Uterus (tissue), 2 donors: ENCODE measurements at regions not wholly inside any gene's neighbourhood (a gene's known extent, or its start where the extent isn't known, plus 50 kb on each side); places are given as distances from the start of the nearest gene placed in this dataset.

Source experiments
- POLR2A ChIP-seq, 2 donors: fragments of 450-650 bp; IDR thresholded peaks; one replicate each; pipeline ENCODE4 v1.6.1; 2016; ENCODE audit warnings: antibody characterized with exemption in 2 of 2, mild to moderate bottlenecking in 1 of 2, moderate library complexity in 1 of 2
- TF ChIP-seq, protein P1 (sequence below), 4 experiments: fragments of 200-600 bp in 2 of 4; fragments of 450-650 bp in 2 of 4; sonication (generic) in 2 of 4; IDR thresholded peaks; one replicate each; pipeline ENCODE4 v1.5.1; 2016 to 2019; ENCODE audit warnings: antibody characterized with exemption in 4 of 4, mild to moderate bottlenecking in 2 of 4, moderate library complexity in 1 of 4

GRCh38 chr22:48653929-48654328 lies 1173.7 kb downstream of the BRD1 start:
- TF ChIP-seq, protein P1, sequence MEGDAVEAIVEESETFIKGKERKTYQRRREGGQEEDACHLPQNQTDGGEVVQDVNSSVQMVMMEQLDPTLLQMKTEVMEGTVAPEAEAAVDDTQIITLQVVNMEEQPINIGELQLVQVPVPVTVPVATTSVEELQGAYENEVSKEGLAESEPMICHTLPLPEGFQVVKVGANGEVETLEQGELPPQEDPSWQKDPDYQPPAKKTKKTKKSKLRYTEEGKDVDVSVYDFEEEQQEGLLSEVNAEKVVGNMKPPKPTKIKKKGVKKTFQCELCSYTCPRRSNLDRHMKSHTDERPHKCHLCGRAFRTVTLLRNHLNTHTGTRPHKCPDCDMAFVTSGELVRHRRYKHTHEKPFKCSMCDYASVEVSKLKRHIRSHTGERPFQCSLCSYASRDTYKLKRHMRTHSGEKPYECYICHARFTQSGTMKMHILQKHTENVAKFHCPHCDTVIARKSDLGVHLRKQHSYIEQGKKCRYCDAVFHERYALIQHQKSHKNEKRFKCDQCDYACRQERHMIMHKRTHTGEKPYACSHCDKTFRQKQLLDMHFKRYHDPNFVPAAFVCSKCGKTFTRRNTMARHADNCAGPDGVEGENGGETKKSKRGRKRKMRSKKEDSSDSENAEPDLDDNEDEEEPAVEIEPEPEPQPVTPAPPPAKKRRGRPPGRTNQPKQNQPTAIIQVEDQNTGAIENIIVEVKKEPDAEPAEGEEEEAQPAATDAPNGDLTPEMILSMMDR (IDR thresholded peaks at IDR 0.05), result no peak
- TF ChIP-seq POLR2A (IDR thresholded peaks at IDR 0.05), result no peak
